NCI-H82 (cell line): ENCODE measurements at regions not wholly inside any gene's neighbourhood (a gene's known extent, or its start where the extent isn't known, plus 50 kb on each side); places are given as distances from the start of the nearest gene placed in this dataset.
A peak's percentile ranks its signal among the peaks of the same experiment; 100 is the strongest.

Experiments
- DNase-seq: peaks from one replicate; lab custom pipeline; 2025; lab: John Stamatoyannopoulos, UW

GRCh38 chr4:185862340-185862739 lies 50.3 kb upstream of the SORBS2 start:
- no peak for DNase-seq

DNA sequence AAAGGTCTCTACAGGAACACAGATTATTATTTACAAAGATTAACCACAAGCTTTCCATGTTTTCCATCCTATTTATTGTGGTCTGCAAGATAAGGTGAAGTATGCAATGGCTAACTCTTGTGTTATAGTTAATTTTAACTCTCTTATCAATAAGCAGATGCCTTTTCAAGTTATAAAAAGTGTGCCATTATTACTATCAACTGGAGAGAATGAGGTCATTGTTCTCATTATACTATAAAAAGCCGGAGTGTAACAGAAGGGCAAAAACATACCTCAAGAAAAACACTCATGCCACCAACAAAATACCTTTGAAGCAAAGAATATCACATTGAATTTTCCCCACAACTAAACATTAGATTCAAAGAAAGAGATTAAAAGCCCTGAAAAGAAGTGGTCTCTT lies 52.0 kb upstream of the SORBS2 start:
- no peak for DNase-seq

DNA sequence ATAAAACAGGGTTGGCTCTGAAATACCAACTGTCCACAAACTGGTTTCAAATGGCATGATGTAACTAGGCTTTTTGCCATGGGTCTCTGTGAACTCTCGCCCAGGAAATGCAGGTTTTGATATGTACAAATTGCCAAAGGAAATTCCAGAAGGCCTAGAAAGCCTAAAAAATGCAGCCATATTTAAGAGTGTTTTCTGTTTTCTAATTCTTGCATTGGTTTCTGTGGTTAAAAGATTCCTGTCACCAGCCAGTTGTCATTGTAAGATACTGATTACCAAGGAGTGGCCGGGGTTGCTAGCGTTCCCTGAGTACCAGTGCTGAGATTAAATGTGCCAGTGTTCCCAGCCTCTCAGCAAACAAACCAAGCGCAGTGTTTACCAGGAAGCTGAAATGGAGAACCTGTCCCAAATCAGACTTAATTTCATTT lies 53.9 kb upstream of the SORBS2 start:
- no peak for DNase-seq

DNA sequence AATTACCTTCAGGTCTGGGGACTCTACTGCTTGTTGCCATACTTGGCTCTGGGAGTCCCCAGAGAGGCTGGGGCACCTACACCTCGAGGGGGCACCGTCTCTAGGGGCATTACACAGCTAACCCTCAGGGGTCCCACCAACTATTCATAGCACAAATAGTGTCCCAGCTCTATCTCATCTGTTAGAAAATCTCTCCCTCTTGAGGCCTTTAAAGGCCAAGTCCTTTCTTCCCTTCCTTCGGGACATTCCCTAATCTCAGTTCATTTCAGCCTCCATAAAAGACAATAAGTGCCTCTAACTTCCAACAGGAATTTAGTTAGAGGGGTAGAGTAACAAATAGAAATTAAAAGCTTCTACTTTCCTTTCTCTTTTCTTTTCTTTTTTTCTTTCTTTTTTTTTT lies 55.8 kb upstream of the SORBS2 start:
- DNase-seq = no peak

DNA sequence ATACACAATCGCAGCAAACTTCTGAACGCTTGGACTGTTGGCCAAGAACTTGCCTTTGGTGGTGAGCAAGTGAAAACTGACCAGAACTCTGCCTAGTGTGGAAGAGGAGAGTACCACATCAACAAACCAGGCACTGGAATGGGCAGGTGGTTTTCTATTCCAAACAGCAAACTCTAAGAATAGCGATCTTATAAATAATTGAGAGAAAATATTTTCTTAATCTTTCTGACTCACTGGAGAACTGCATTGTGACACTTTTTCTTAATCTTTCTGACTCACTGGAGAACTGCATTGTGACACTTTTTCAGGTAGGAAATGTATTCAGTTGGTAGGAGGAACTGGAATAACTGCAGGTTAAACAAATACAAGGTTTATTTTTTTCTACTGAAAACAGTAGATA lies 57.0 kb upstream of the SORBS2 start:
- DNase-seq = no peak

GRCh38 chr4:185869427-185869826 lies 57.4 kb upstream of the SORBS2 start:
- DNase-seq = no peak

- no peak for DNase-seq
Observed at GRCh38 chr4:185870366-185870765, 58.4 kb upstream of the SORBS2 start.

- DNase-seq = no peak
Observed at GRCh38 chr4:185872747-185873380, 60.9 kb upstream of the SORBS2 start.

- DNase-seq = no peak
Observed at GRCh38 chr4:185874516-185875230, 62.7 kb upstream of the SORBS2 start.

- no peak for DNase-seq
Observed at GRCh38 chr4:185875316-185875907, 63.4 kb upstream of the SORBS2 start.

GRCh38 chr4:185878633-185879032 lies 66.6 kb upstream of the SORBS2 start:
- DNase-seq = no peak

- DNase-seq = no peak
Observed at GRCh38 chr4:185879666-185880312, 67.8 kb upstream of the SORBS2 start.

DNA sequence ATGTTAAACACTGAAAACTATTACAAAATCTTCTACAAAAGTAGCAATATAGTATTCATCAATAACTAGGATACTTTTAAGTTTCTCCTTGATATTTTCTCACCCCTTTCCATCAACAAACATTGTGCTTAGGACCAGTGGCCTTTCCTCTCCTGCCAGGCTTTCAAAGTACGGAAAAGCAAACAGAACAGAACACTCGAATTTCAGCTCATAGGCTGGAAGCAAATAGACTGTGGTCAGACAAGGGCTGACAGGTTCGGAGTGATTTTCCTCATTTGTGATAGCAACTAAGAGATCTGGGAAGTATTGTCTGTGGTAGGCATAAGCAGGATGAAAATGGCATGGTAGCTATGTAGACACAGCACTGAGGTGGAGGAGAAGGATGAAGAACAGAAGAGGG lies 68.6 kb upstream of the SORBS2 start:
- DNase-seq = no peak

GRCh38 chr4:185881430-185881829 lies 69.4 kb upstream of the SORBS2 start:
- no peak for DNase-seq

DNA sequence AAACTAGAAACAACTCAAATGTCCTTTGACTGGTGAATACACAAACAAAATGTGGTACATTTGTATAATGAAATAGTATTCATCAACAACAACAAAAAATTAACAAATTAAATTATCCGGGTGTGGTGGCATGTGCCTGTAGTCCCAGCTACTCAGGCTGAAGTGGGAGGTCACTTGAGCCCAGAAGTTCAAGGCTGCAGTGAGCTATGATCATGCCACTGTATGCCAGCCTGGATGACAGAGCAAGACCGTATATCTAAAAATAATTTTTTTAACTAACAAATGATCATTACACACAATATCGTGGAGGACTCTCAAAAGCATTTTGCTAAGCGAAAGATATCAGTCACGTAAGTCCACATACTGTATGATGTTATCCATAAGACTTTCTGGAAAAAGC lies 71.6 kb upstream of the SORBS2 start:
- no peak for DNase-seq

- peak; percentile 31 for DNase-seq
Observed at GRCh38 chr4:185885075-185885474, 73.1 kb upstream of the SORBS2 start.

DNA sequence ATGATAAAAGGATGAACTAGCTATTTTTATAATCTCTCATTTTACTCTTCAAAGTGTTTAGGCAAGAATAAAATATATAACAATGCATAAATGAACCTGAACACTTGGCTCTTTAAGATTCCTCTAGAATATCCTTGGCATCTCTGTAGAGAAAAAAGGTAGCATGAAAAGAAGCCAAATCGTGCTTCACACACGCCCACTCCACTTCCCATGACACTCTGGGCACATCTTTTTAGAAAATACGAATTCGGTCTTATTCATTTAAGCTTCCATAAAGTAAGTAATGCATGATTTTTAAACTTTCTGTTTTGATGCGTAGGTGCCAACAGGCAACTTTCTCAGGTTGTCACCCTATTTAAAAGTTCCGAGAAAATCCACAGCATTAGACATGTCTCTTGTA lies 73.6 kb upstream of the SORBS2 start:
- no peak for DNase-seq

DNA sequence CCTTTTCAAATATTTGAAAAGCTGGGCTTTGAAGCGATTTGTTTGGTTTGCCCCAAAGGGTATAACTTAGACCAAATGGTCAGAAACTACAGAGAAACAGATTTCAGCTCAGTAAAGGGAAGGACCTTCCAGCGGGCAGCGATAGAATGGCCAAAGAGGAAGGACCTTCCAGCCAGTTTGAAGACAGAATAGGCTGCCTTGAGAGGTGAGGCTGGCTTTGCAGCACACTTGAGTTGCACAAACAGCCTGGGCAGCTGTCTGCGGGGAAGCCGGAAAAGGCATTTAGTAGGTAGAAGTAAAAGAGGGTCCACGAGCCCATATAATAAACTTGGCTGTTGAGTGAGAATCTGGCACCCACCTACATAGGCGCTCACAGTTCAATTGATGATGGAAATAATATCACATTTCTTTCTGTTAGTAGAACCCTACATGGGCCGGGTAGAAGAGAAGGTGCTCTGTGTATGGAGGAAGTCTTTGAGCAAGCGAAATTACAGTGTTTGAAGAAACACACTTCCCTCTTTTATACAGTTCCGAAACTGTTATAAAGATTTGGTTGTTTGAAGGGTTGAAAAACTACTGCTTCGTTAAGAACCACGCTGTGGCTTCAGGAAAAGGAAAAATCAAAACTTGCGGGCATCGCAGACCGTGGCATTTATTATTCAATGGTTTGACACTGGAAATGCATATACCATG lies 75.0 kb upstream of the SORBS2 start:
- DNase-seq = no peak

DNA sequence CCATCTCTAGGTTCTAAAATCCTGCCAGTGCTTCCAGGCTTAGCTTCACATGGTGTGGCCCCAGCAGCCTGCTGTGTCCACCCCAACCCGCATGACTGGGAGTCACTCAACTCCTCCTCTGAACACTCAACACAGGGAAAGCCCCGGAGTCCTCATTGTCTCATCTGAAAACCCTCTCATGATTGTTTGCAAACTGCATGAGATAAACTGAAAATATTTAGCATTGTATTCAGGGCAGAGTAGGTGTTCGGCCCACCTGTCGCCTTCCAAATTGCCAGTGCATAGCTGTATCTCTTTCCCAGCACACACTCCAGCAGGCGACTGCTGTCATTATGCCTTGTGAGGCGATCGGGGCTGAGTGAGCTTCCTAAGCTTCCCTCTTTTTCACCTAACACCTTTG lies 76.7 kb upstream of the SORBS2 start:
- DNase-seq = no peak

DNA sequence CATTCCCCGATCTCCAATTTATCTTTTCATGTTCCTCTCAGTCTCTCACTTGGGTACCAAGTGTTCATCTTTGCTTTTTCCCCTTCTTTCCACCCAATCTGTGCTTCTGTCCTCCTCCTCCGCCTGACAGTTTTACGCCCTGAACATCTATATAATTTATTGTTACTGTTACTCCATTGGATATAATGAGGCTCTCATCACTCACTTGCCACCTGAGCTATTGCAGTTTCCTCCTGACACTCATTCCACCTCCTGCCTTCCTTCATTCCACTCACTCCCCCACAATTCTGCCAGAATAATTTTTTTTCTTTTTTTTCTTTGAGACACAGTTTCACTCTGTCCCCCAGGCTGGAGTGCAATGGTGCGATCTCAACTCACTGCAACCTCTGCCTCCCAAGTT lies 77.6 kb upstream of the SORBS2 start:
- DNase-seq = no peak

- DNase-seq = no peak
Observed at GRCh38 chr4:185890196-185890595, 78.2 kb upstream of the SORBS2 start.

- no peak for DNase-seq
Observed at GRCh38 chr4:185892165-185892564, 80.2 kb upstream of the SORBS2 start.
